HEK293T (cell line): ENCODE measurements at regions not wholly inside any gene's neighbourhood (a gene's known extent, or its start where the extent isn't known, plus 50 kb on each side); places are given as distances from the start of the nearest gene placed in this dataset.

Source experiments
- ARNT ChIP-seq: fragments of 450-650 bp; IDR thresholded peaks from 2 replicates; pipeline ENCODE4 v1.6.1; 2017; ENCODE audit warnings: mild to moderate bottlenecking
- BHLHE40 ChIP-seq: fragments of 450-650 bp; IDR thresholded peaks from 2 replicates; pipeline ENCODE4 v1.6.1; 2016; ENCODE audit warnings: mild to moderate bottlenecking, moderate library complexity, borderline replicate concordance
- CTBP1 ChIP-seq: fragments of 450-650 bp; IDR thresholded peaks from 2 replicates; pipeline ENCODE4 v1.6.1; 2016; ENCODE audit warnings: borderline replicate concordance
- ELF4 ChIP-seq: fragments of 450-650 bp; IDR thresholded peaks from 2 replicates; pipeline ENCODE4 v1.6.1; 2017; ENCODE audit warnings: antibody characterized with exemption
- FOXA1 ChIP-seq: fragments of 450-650 bp; IDR thresholded peaks from 2 replicates; pipeline ENCODE4 v1.6.1; 2016; ENCODE audit warnings: mild to moderate bottlenecking
- FOXK2 ChIP-seq: fragments of 450-650 bp; IDR thresholded peaks from 2 replicates; pipeline ENCODE4 v1.6.1; 2016; ENCODE audit warnings: mild to moderate bottlenecking
- FOXM1 ChIP-seq: fragments of 450-650 bp; IDR thresholded peaks from 2 replicates; pipeline ENCODE4 v1.6.1; 2017; ENCODE audit warnings: mild to moderate bottlenecking, borderline replicate concordance
- HDGF ChIP-seq: fragments of 450-650 bp; IDR thresholded peaks from 2 replicates; pipeline ENCODE4 v1.6.1; 2017; ENCODE audit warnings: antibody characterized with exemption, borderline replicate concordance
- LEF1 ChIP-seq: fragments of 450-650 bp; IDR thresholded peaks from 2 replicates; pipeline ENCODE4 v1.6.1; 2017; ENCODE audit warnings: mild to moderate bottlenecking, borderline replicate concordance
- PKNOX1 ChIP-seq: fragments of 450-650 bp; IDR thresholded peaks from 2 replicates; pipeline ENCODE4 v1.6.1; 2016
- SP1 ChIP-seq: fragments of 450-650 bp; IDR thresholded peaks from 2 replicates; pipeline ENCODE4 v1.6.1; 2017
- SUZ12 ChIP-seq: fragments of 450-650 bp; IDR thresholded peaks from 2 replicates; pipeline ENCODE4 v1.6.1; 2016; ENCODE audit warnings: mild to moderate bottlenecking
- ZNF384 ChIP-seq: fragments of 450-650 bp; IDR thresholded peaks from 2 replicates; pipeline ENCODE4 v1.6.1; 2016

GRCh38 chr9:7536310-7536939 is 263.2 kb downstream of the DMAC1 start:
- TF ChIP-seq FOXA1 (no peak), PKNOX1 (no peak), FOXK2 (no peak), LEF1 (no peak), ARNT (no peak), CTBP1 (no peak), HDGF (no peak), SUZ12 (no peak), ELF4 (no peak), SP1 (no peak), BHLHE40 (no peak), FOXM1 (no peak), ZNF384 (no peak)
